ENCODE measurements at regions not wholly inside any gene's neighbourhood (a gene's known extent, or its start where the extent isn't known, plus 50 kb on each side); places are given as distances from the start of the nearest gene placed in this dataset.
"Not testable (repeated sequence)": the region's sequence is repeated elsewhere in the genome, so short reads cannot be mapped to it uniquely, and the experiment has no call there.

DNA sequence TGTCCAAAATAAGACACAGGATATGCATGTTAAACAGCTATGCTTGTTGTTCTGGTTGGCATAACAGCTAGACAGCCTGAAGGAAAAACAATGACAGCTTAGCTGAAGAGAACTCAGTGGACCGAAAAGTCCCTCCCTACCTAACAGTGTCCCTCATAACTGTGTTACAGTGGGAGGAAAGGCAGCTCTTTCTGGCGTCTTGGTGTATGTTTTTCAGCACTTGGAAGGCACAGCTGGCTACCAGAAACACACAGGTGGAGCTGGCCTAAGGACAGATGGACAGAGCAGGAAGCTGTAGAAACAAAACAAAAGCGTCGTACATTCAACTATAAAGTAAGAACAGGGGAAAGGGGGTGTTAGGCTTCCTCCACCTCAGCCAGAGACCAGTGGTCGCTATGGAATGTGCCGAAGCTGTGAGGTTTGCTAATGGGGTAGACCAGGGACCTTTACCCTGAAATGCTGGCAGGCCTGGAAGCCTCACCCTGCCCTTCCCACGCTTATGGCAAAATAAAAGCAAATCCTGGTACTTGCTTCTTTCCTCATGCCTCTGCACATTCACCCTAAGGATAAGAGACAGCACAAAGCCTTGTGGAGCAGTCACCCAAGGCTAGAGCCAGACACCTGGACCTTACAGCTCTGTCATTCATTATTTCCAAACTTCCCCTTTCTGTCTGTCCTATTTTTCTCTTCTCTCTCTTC lies 103.5 kb upstream of the TRIB2 start:
- H3K9me3 Mint-ChIP-seq: peaks cover 7% of the 10 kb centered on the region
- H3K27me3 Mint-ChIP-seq (ENCODE audit: low read depth): no peaks in the 10 kb centered on the region
- ATAC-seq: no peak
- peaks cover 14% of the 10 kb centered on the region for H3K4me1 Mint-ChIP-seq (ENCODE audit: low read depth)
- DNase-seq: no peak
- H3K36me3 Mint-ChIP-seq (ENCODE audit: insufficient read depth): no peaks in the 10 kb centered on the region
- no peak overlapping the region for H3K4me3 Mint-ChIP-seq

- Mint-ChIP-seq H3K36me3 (ENCODE audit: insufficient read depth) (no peaks in the 10 kb centered on the region), H3K4me1 (ENCODE audit: low read depth) (peaks cover 18% of the 10 kb centered on the region), H3K4me3 (no peak overlapping the region), H3K9me3 (peaks cover 2% of the 10 kb centered on the region), H3K27me3 (ENCODE audit: low read depth) (no peaks in the 10 kb centered on the region)
- ATAC-seq: no peak
- no peak for DNase-seq
Observed at GRCh38 chr2:12615509-12615908, 101.2 kb upstream of the TRIB2 start.

GRCh38 chr2:12616456-12617156 lies 100.1 kb upstream of the TRIB2 start:
- Mint-ChIP-seq H3K36me3 (ENCODE audit: insufficient read depth) (no peaks in the 10 kb centered on the region), H3K9me3 (no peaks in the 10 kb centered on the region), H3K27me3 (ENCODE audit: low read depth) (no peaks in the 10 kb centered on the region), H3K4me1 (ENCODE audit: low read depth) (peaks cover 18% of the 10 kb centered on the region), H3K4me3 (no peak overlapping the region)
- ATAC-seq (no peak), DNase-seq (no peak)

GRCh38 chr2:12617366-12617765 lies 99.4 kb upstream of the TRIB2 start:
- Mint-ChIP-seq H3K9me3 (no peaks in the 10 kb centered on the region), H3K36me3 (ENCODE audit: insufficient read depth) (no peaks in the 10 kb centered on the region), H3K4me3 (no peak overlapping the region), H3K4me1 (ENCODE audit: low read depth) (peaks cover 12% of the 10 kb centered on the region), H3K27me3 (ENCODE audit: low read depth) (no peaks in the 10 kb centered on the region)
- DNase-seq (no peak), ATAC-seq (no peak)

GRCh38 chr2:12617853-12618252 lies 98.9 kb upstream of the TRIB2 start:
- Mint-ChIP-seq H3K4me3 (no peak overlapping the region), H3K9me3 (no peaks in the 10 kb centered on the region), H3K36me3 (ENCODE audit: insufficient read depth) (no peaks in the 10 kb centered on the region), H3K27me3 (ENCODE audit: low read depth) (no peaks in the 10 kb centered on the region), H3K4me1 (ENCODE audit: low read depth) (peaks cover 9% of the 10 kb centered on the region)
- ATAC-seq (no peak), DNase-seq (no peak)

DNA sequence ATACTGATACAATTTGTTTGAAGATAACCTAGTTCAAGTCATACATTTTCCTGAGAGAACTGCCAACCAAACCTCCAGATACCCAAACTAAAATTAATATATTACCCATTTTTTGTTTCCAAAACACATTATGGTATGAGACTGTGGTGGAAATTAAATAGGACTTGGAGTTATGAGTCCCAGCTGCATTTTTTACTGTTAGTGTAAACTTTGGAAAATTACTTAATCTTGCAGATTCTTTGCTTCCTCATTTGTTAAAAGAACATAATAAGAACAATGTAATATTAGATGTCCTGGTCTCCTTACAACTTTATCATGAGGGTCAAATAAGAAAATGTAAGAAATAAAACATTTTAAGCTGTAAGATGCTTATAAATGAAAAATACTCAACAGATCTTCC lies 98.2 kb upstream of the TRIB2 start:
- H3K27me3 Mint-ChIP-seq (ENCODE audit: low read depth): no peaks in the 10 kb centered on the region
- ATAC-seq (no peak), DNase-seq (no peak)
- no peaks in the 10 kb centered on the region for H3K36me3 Mint-ChIP-seq (ENCODE audit: insufficient read depth)
- peaks cover 6% of the 10 kb centered on the region for H3K4me1 Mint-ChIP-seq (ENCODE audit: low read depth)
- H3K9me3 Mint-ChIP-seq: no peaks in the 10 kb centered on the region
- no peak overlapping the region for H3K4me3 Mint-ChIP-seq

DNA sequence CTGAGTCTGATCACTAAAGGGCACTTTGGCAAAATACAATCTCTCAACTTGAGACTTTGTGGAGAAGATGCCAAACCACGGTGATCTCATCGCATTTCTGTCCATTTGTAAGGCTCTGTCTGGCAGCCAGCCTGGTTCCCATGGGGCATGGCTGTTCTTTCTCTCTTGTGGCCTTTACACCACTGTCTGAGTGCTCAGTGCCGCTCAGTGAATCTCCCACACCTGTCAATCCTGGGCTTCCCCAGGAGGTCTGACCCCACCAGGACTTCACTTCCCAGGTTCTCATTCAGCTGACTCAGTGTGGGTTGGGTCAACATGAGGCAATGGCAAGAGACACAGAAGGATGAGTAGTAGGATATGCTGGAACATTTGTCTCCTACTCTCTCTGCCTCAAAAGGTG lies 96.8 kb upstream of the TRIB2 start:
- peaks cover 8% of the 10 kb centered on the region for H3K4me1 Mint-ChIP-seq (ENCODE audit: low read depth)
- H3K9me3 Mint-ChIP-seq: no peaks in the 10 kb centered on the region
- DNase-seq: no peak
- ATAC-seq: peak in 1 of 2 donors; percentile 18
- H3K36me3 Mint-ChIP-seq (ENCODE audit: insufficient read depth): no peaks in the 10 kb centered on the region
- no peaks in the 10 kb centered on the region for H3K27me3 Mint-ChIP-seq (ENCODE audit: low read depth)
- H3K4me3 Mint-ChIP-seq: no peak overlapping the region

- Mint-ChIP-seq H3K4me1 (ENCODE audit: low read depth) (peaks cover 15% of the 10 kb centered on the region), H3K27me3 (ENCODE audit: low read depth) (no peaks in the 10 kb centered on the region), H3K4me3 (no peak overlapping the region), H3K9me3 (no peaks in the 10 kb centered on the region), H3K36me3 (ENCODE audit: insufficient read depth) (no peaks in the 10 kb centered on the region)
- ATAC-seq (no peak), DNase-seq (no peak)
Observed at GRCh38 chr2:12620759-12621158, 96.0 kb upstream of the TRIB2 start.

DNA sequence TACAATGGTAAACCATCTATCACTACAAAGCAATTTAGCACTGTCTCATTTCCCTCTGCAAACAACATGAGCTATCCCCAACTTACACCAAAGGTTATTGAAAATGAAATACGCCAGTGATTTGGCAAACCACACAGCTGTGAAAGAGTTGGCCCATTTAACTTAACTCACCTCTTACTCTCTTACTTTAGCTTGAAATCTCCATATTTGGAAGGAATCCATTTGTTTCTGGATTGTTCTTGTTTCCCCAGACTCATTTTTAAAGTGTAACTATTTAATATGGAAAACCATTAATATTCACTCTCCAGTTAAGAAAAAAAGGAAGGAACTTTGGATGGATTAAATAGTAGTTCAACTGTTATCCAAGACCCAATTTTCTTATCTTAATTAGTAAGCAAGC lies 93.7 kb upstream of the TRIB2 start:
- no peak for ATAC-seq
- no peaks in the 10 kb centered on the region for H3K27me3 Mint-ChIP-seq (ENCODE audit: low read depth)
- H3K4me1 Mint-ChIP-seq (ENCODE audit: low read depth): peaks cover 12% of the 10 kb centered on the region
- no peaks in the 10 kb centered on the region for H3K9me3 Mint-ChIP-seq
- DNase-seq: no peak
- H3K4me3 Mint-ChIP-seq: no peak overlapping the region
- no peaks in the 10 kb centered on the region for H3K36me3 Mint-ChIP-seq (ENCODE audit: insufficient read depth)

DNA sequence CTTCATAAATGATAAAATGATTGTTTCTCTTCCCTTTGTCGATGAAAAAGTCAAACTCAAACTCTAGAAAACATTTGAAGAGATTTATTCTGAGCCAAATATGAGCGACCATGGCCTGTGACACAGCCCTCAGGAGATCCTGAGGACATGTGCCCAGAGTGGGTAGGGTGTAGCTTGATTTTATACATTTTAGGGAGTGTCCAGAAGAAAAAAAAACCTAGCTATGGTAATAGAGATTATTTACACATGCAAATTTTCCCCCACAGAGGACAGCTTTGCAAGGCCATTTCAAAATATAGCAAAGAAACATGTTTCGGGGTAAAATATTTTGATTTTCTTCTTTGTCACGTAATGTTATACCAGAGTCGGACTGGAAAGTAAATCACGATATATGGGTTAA lies 92.4 kb upstream of the TRIB2 start:
- DNase-seq: no peak
- Mint-ChIP-seq H3K4me1 (ENCODE audit: low read depth) (peaks cover 12% of the 10 kb centered on the region), H3K27me3 (ENCODE audit: low read depth) (no peaks in the 10 kb centered on the region), H3K36me3 (ENCODE audit: insufficient read depth) (no peaks in the 10 kb centered on the region), H3K9me3 (no peaks in the 10 kb centered on the region), H3K4me3 (no peak overlapping the region)
- ATAC-seq: no peak

DNA sequence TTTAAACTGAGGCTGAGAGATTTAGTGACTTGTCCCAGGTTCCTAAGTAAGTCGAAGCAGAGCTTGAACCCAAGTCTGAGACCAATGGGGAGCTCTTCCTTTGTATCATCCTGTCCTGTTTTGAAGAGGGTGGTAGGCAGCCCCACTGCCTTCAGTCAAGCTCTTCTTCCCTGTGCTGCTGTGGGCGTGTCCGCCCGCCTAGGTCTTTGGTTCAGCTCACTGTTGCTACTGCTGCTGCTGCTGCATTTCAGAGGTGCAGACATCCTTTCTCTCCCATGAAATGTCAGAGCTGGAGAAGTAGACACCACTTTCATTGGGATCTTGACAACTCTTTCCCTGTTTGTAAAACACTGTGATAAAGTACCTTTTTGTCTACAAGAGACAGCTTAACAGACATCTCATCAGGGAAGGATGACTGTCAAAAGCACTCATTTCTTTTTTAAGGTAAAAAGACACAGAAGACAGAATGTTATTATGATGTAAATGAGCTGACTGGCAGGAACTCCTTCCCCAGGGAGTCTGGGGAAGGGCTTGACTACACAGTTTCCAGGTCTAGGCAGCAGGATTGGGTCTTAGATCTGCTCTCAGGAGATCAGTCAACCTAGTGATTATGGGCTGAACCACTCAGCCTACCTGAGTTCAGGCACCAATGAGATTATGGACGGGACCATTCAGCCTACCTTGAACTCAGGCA lies 91.7 kb upstream of the TRIB2 start:
- Mint-ChIP-seq H3K4me3 (no peak overlapping the region), H3K27me3 (ENCODE audit: low read depth) (no peaks in the 10 kb centered on the region), H3K36me3 (ENCODE audit: insufficient read depth) (no peaks in the 10 kb centered on the region), H3K4me1 (ENCODE audit: low read depth) (peaks cover 8% of the 10 kb centered on the region), H3K9me3 (no peaks in the 10 kb centered on the region)
- no peak for DNase-seq
- ATAC-seq: no peak

DNA sequence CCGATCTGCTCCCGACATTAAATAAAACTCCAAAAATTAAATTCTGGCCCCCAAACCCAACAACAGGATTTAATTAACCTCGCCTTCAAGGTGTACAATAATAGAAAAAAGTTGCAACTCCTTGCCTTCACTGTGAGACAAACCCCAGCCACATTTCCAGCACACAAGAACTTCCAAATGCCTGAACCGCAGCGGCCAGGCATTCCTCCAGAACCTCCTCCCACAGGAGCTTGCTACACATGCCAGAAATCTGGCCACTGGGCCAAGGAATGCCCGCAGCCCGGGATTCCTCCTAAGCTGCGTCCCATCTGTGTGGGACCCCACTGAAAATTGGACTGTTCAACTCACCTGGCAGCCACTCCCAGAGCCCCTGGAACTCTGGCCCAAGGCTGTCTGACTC lies 88.2 kb upstream of the TRIB2 start:
- H3K9me3 Mint-ChIP-seq; DNase-seq; H3K4me3 Mint-ChIP-seq; H3K27me3 Mint-ChIP-seq (ENCODE audit: low read depth); H3K36me3 Mint-ChIP-seq (ENCODE audit: insufficient read depth); ATAC-seq: not testable (repeated sequence)
- H3K4me1 Mint-ChIP-seq (ENCODE audit: low read depth): peaks cover 11% of the 10 kb centered on the region

- Mint-ChIP-seq H3K4me3 (no peak overlapping the region), H3K9me3 (no peaks in the 10 kb centered on the region), H3K27me3 (ENCODE audit: low read depth) (no peaks in the 10 kb centered on the region), H3K36me3 (ENCODE audit: insufficient read depth) (no peaks in the 10 kb centered on the region), H3K4me1 (ENCODE audit: low read depth) (peaks cover 24% of the 10 kb centered on the region)
- ATAC-seq (no peak), DNase-seq (no peak)
Observed at GRCh38 chr2:12636837-12637581, 79.7 kb upstream of the TRIB2 start.

DNA sequence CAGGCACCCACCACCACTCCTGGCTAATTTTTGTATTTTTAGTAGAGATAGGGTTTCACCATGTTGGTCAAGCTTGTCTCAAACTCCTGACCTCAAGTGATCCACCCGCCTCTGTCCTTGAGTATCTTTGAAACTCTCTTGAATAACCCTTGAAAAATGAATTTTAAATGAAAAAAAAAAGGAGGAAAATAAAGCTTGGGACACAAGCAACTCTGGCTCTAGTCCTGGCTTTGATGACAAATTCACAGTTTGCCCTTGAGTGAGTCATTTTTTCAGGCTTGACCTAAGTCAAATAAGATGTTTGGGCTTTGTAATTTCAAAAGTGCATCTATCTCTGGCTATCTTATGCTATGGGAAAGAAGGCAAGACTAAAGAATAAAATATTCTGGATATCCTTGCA lies 79.0 kb upstream of the TRIB2 start:
- H3K36me3 Mint-ChIP-seq (ENCODE audit: insufficient read depth): no peaks in the 10 kb centered on the region
- no peak overlapping the region for H3K4me3 Mint-ChIP-seq
- H3K4me1 Mint-ChIP-seq (ENCODE audit: low read depth): peaks cover 24% of the 10 kb centered on the region
- DNase-seq (no peak), ATAC-seq (no peak)
- H3K27me3 Mint-ChIP-seq (ENCODE audit: low read depth): no peaks in the 10 kb centered on the region
- no peaks in the 10 kb centered on the region for H3K9me3 Mint-ChIP-seq

Data from activated T-cell treated with anti-CD3 and anti-CD28 coated beads, Interleukin-2, amount 50 U/mL, for 4 hours (primary cell).